ENCODE measurements at regions not wholly inside any gene's neighbourhood (a gene's known extent, or its start where the extent isn't known, plus 50 kb on each side); places are given as distances from the start of the nearest gene placed in this dataset.

DNA sequence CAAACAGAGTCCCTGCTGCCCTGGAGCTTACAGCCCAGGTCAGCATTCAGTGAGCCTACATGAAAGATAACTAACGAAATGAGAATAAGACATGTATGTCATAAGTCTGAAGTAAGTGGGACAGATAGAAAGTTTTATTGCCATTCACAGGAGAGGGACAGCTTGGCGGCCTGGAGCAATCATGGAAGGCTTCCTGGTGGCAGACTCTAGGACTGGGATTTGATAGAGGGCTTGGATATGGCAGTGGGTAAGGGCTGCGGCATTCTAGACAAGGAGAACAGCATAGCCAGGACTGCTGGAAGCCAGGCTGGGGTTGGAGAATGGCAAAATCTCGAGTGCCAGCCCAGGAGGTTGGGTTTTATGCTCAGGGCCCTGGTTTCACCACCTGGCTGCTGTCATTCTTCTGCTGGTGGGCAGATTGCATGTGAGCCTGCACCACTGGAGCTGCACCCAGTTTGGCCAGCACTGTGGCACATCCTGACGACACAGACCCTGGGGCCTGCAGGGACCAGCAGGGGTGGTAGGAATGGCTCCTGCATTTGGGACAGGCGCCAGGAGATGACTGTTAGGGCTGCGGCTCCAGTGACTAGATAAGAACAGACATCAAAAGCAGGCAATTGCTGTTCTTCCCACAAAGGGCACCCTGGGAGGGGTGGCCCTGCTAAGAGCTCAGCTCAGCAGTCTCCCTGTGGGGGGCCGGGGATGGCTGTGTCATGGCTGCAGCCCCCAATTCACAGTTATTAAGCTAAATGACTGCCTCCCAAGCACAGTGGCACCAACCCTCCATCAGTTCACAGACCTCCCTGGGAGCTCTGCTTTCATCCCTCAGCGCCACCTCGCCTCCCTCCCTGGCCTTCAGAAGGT lies 161.1 kb downstream of the RPS24 start:
- H3K4me3 ChIP-seq (ENCODE audit: low read depth, low read length): no peak overlapping the region
- TF ChIP-seq, protein P1, sequence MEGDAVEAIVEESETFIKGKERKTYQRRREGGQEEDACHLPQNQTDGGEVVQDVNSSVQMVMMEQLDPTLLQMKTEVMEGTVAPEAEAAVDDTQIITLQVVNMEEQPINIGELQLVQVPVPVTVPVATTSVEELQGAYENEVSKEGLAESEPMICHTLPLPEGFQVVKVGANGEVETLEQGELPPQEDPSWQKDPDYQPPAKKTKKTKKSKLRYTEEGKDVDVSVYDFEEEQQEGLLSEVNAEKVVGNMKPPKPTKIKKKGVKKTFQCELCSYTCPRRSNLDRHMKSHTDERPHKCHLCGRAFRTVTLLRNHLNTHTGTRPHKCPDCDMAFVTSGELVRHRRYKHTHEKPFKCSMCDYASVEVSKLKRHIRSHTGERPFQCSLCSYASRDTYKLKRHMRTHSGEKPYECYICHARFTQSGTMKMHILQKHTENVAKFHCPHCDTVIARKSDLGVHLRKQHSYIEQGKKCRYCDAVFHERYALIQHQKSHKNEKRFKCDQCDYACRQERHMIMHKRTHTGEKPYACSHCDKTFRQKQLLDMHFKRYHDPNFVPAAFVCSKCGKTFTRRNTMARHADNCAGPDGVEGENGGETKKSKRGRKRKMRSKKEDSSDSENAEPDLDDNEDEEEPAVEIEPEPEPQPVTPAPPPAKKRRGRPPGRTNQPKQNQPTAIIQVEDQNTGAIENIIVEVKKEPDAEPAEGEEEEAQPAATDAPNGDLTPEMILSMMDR (IDR thresholded peaks at IDR 0.05; ENCODE audit: low read depth, low read length): no peak

DNA sequence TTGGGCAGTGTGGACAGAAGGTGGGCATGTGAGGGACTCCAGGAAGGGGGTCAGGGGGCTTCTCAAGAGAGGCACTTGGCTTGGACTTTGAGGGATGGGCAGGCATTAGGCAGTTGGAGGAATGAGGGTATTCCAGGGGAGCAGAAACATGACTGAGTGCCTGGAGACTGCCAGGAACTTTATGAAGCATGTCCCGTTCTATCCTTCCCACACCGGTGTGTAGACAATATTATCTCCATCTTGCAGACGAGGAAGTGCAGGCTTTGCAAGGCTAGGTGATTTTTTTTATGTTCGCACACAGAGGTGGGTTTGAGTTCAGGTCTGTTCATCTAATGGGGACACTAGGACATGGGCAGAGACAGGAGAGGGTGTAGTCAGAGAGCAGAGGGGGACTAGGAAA lies 162.7 kb downstream of the RPS24 start:
- TF ChIP-seq, protein P1 (IDR thresholded peaks at IDR 0.05; ENCODE audit: low read depth, low read length): no peak
- H3K4me3 ChIP-seq (ENCODE audit: low read depth, low read length): no peak overlapping the region

DNA sequence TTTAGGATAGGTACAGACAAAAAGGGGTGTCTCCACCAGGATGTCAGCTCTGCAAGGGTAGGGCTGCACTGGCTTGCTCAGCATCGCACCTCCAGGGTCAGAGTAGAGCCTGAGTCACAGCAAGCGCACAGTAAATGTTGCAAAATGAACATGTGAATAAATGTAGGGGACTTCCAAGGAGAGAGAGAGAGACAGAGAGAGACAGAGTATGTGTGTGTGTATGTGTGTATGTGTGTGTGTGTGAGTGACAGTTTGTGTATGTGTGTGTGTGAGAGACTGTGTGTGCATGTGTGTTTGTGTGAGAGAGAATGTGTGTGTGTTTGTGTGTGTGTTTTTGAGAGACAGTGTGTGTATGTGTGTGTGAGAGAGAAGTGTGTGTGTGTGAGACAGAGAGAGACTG lies 163.3 kb downstream of the RPS24 start:
- TF ChIP-seq, protein P1 (IDR thresholded peaks at IDR 0.05; ENCODE audit: low read depth, low read length): no peak
- H3K4me3 ChIP-seq (ENCODE audit: low read depth, low read length): no peak overlapping the region

DNA sequence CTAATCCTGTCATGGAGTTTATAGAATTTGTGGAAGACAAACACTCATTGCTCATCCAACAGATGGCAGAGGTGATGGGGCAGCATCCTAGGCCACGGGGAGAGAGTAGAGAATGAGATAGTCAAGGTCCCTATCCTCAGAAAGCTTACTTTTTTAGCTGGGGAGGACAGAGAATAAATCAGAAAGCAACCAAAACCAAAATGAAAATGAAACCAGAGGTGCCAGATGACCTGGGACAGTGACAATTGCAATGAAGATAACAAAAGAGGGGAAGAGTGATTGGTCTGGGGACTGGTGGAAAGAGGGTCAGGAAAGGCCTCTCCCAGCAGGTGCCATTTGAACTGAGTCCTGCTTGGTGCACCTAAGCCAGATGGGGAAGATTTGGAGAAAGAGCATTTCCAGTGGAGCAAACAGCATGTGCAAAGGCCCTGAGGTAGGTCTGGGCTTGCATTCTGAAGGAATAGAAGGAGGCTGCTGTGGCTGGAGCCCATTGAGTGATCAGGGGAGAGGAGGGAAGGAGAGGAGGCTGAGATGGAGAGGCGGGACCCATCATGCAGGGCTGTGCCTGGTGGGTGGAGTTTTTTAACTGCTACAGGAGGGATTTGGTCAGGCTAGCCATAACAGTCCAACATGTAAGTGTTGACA lies 164.1 kb downstream of the RPS24 start:
- no peak overlapping the region for H3K4me3 ChIP-seq (ENCODE audit: low read depth, low read length)
- TF ChIP-seq, protein P1 (IDR thresholded peaks at IDR 0.05; ENCODE audit: low read depth, low read length): no peak

DNA sequence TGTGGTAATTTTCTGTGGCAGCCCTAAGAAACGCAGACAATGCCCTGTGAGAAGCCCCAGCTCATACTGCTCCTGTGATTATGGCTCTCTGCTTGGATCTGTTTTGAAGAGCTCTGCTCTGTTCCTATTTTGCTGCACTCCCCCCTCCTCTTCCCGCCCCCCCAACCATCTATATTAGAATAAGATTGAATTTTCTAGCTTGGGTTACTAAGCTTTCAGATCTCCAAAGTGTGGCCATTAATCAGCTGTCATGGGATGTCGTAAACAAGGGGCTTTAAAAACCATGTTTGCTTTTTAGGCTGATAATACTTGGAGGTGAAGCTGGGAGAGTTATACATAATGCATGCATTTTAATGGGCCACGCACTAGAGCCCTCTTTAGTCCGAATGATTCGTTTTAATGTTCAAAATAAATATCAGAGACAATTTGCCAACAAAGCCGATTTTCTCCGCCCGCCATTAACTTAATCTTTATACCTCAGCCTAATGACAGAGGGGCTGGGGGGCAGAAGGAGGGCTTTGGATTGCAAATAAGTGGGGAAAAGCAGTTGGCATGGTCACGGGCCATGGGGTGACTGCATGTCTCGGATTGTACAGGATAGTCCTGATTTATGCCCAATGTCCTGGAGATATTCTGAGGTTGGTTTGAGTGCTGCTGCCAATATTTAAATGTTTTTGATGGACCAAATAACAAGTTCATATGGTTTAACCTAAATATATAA lies 165.5 kb downstream of the RPS24 start:
- H3K4me3 ChIP-seq (ENCODE audit: low read depth, low read length): no peak overlapping the region
- TF ChIP-seq, protein P1 (IDR thresholded peaks at IDR 0.05; ENCODE audit: low read depth, low read length): no peak

DNA sequence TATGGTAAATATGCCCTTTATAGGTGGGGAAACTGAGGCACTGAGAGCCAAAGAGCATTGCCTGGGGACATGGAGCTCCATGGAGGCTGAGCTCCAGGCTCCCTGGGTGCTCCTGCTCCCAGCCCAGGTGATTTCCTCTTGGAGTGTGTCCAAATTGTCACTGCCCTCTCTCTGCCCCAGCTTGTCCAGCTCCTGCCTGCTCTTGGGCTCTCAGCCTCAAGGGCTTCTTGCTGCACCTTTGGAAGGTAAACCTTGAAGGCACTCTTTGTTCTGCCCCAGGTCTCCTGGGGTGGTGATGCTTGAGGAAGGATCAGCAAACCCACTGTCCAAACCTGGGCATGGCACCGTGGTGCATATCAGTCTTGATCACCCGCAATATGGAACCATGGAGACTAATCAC lies 166.1 kb downstream of the RPS24 start:
- H3K4me3 ChIP-seq (ENCODE audit: low read depth, low read length): no peak overlapping the region
- TF ChIP-seq, protein P1 (IDR thresholded peaks at IDR 0.05; ENCODE audit: low read depth, low read length): no peak
